Prostate gland (tissue), 2 donors: ENCODE measurements at regions not wholly inside any gene's neighbourhood (a gene's known extent, or its start where the extent isn't known, plus 50 kb on each side); places are given as distances from the start of the nearest gene placed in this dataset.

ENCODE experiments used
- CTCF ChIP-seq, 4 experiments: fragments of 200-600 bp in 2 of 4; fragments of 450-650 bp in 2 of 4; sonication (generic) in 2 of 4; IDR thresholded peaks; 1 replicate in 3 of 4; 2 replicates in 1 of 4; pipeline ENCODE4 v1.5.1; 2016 to 2019; ENCODE audit warnings: antibody characterized with exemption in 4 of 4, mild to moderate bottlenecking in 2 of 4, moderate library complexity in 2 of 4
- POLR2A ChIP-seq: fragments of 450-650 bp; IDR thresholded peaks from one replicate; pipeline ENCODE4 v1.6.1; 2016; ENCODE audit warnings: antibody characterized with exemption, mild to moderate bottlenecking
- POLR2AphosphoS5 ChIP-seq: sonication (generic); formaldehyde crosslinking; IDR thresholded peaks from one replicate; pipeline ENCODE4 v1.6.1; 2017; ENCODE audit warnings: antibody characterized with exemption

GRCh38 chr21:27674041-27674615 is 707.2 kb upstream of the ADAMTS5 start:
- TF ChIP-seq CTCF (IDR thresholded peaks at IDR 0.05) = no peak
- no peak for TF ChIP-seq POLR2A
- no peak for TF ChIP-seq POLR2AphosphoS5
